H9 (cell line): ENCODE measurements at regions not wholly inside any gene's neighbourhood (a gene's known extent, or its start where the extent isn't known, plus 50 kb on each side); places are given as distances from the start of the nearest gene placed in this dataset.

Source experiments
- DNase-seq: peaks from one replicate; pipeline ENCODE4 v3.0.0-alpha.2; 2017
- H2AFZ ChIP-seq: one replicate; pipeline ENCODE4 v1.6.1; 2013; ENCODE audit warnings: mild to moderate bottlenecking, low read length, control low read depth, moderate library complexity
- H2AK5ac ChIP-seq: 2 replicates; pipeline ENCODE4 v1.6.1; 2013; ENCODE audit warnings: low read length, control low read depth, mixed read lengths; ENCODE audit not compliant: insufficient read length
- H2BK120ac ChIP-seq: one replicate; pipeline ENCODE4 v1.6.1; 2013; ENCODE audit warnings: low read depth, mild to moderate bottlenecking, low read length, control low read depth, inconsistent platforms; ENCODE audit not compliant: poor library complexity, severe bottlenecking
- H2BK12ac ChIP-seq: 2 replicates; pipeline ENCODE4 v1.6.1; 2013; ENCODE audit warnings: low read length, control low read depth, mixed read lengths, low read depth; ENCODE audit not compliant: insufficient read length
- H2BK15ac ChIP-seq: 2 replicates; pipeline ENCODE4 v1.6.1; 2013; ENCODE audit warnings: low read depth, low read length, control low read depth
- H2BK20ac ChIP-seq: one replicate; pipeline ENCODE4 v1.6.1; 2013; ENCODE audit warnings: low read depth, mild to moderate bottlenecking, low read length, control low read depth, inconsistent platforms; ENCODE audit not compliant: poor library complexity, severe bottlenecking
- H2BK5ac ChIP-seq: 2 replicates; pipeline ENCODE4 v1.6.1; 2013; ENCODE audit warnings: low read length, control low read depth, mixed read lengths; ENCODE audit not compliant: insufficient read length
- H3K14ac ChIP-seq: 2 replicates; pipeline ENCODE4 v1.6.1; 2013; ENCODE audit warnings: low read length, control low read depth; ENCODE audit not compliant: insufficient read depth
- H3K18ac ChIP-seq: 2 replicates; pipeline ENCODE4 v1.6.1; 2013; ENCODE audit warnings: low read depth, mild to moderate bottlenecking, mixed read lengths, low read length, control low read depth; ENCODE audit not compliant: insufficient read length
- H3K23ac ChIP-seq: 2 replicates; pipeline ENCODE4 v1.6.1; 2013; ENCODE audit warnings: low read length, control low read depth, mixed read lengths, low read depth; ENCODE audit not compliant: insufficient read length
- H3K23me2 ChIP-seq: 2 replicates; pipeline ENCODE4 v1.6.1; 2013; ENCODE audit warnings: low read depth, mild to moderate bottlenecking, mixed read lengths, low read length, control low read depth; ENCODE audit not compliant: insufficient read length, poor library complexity, severe bottlenecking
- H3K27ac ChIP-seq: 2 replicates; pipeline ENCODE4 v1.5.1; 2013; ENCODE audit warnings: low read length, control low read depth, mixed read lengths, low read depth; ENCODE audit not compliant: insufficient read length
- H3K27me3 ChIP-seq: 2 replicates; pipeline ENCODE4 v1.6.1; 2013; ENCODE audit warnings: low read length, control low read depth, inconsistent platforms; ENCODE audit not compliant: insufficient read depth
- H3K4ac ChIP-seq: 2 replicates; pipeline ENCODE4 v1.6.1; 2013; ENCODE audit warnings: low read depth, mild to moderate bottlenecking, control low read depth, inconsistent platforms, low read length, moderate library complexity
- H3K4me1 ChIP-seq: 2 replicates; pipeline ENCODE4 v1.6.1; 2013; ENCODE audit warnings: low read length, control low read depth, inconsistent platforms; ENCODE audit not compliant: insufficient read depth
- H3K4me2 ChIP-seq: 2 replicates; pipeline ENCODE4 v1.6.1; 2013; ENCODE audit warnings: low read length, control low read depth, mixed read lengths; ENCODE audit not compliant: insufficient read length, insufficient read depth
- H3K56ac ChIP-seq: 2 replicates; pipeline ENCODE4 v1.6.1; 2013; ENCODE audit warnings: low read depth, mild to moderate bottlenecking, mixed read lengths, low read length, control low read depth; ENCODE audit not compliant: insufficient read length
- H3K79me1 ChIP-seq: 2 replicates; pipeline ENCODE4 v1.6.1; 2013; ENCODE audit warnings: low read depth, mild to moderate bottlenecking, moderate library complexity, low read length, control low read depth, inconsistent platforms; ENCODE audit not compliant: insufficient read depth, poor library complexity, severe bottlenecking
- H3K79me2 ChIP-seq: 2 replicates; pipeline ENCODE4 v1.6.1; 2013; ENCODE audit warnings: low read length, control low read depth, inconsistent platforms; ENCODE audit not compliant: insufficient read depth
- H3K9ac ChIP-seq: 2 replicates; pipeline ENCODE4 v1.6.1; 2013; ENCODE audit warnings: low read length, control low read depth, mixed read lengths; ENCODE audit not compliant: insufficient read length; ENCODE audit errors: extremely low read depth
- H3K9me3 ChIP-seq: one replicate; pipeline ENCODE4 v1.6.1; 2013; ENCODE audit warnings: low read depth, low read length, inconsistent platforms; ENCODE audit not compliant: control insufficient read depth
- H3T11ph ChIP-seq: one replicate; pipeline ENCODE4 v1.6.1; 2013; ENCODE audit warnings: mild to moderate bottlenecking, low read length, control low read depth, inconsistent platforms
- H4K20me1 ChIP-seq: one replicate; pipeline ENCODE4 v1.6.1; 2013; ENCODE audit not compliant: control insufficient read depth, insufficient read length, insufficient read depth
- H4K5ac ChIP-seq: 2 replicates; pipeline ENCODE4 v1.6.1; 2013; ENCODE audit warnings: low read depth, mild to moderate bottlenecking, mixed read lengths, low read length, control low read depth; ENCODE audit not compliant: insufficient read length
- H4K8ac ChIP-seq: replicated peaks from 2 replicates; pipeline ENCODE4 v1.6.1; 2013; ENCODE audit warnings: low read length, control low read depth, mixed read lengths, low read depth; ENCODE audit not compliant: insufficient read length
- H4K91ac ChIP-seq: 2 replicates; pipeline ENCODE4 v1.6.1; 2013; ENCODE audit warnings: low read depth, mild to moderate bottlenecking, moderate library complexity, mixed read lengths, low read length, control low read depth; ENCODE audit not compliant: insufficient read length
- H3K27ac Mint-ChIP-seq, 3 experiments: 2 replicates in 2 of 3; 3 replicates in 1 of 3; pipeline ENCODE4 v1.8.0; 2020 to 2021; ENCODE audit warnings: mixed read lengths in 3 of 3, mild to moderate bottlenecking in 1 of 3, moderate library complexity in 1 of 3
- H3K27me3 Mint-ChIP-seq: 2 replicates; pipeline ENCODE4 v1.8.0; 2021; ENCODE audit warnings: low read depth, mild to moderate bottlenecking, moderate library complexity, mixed read lengths
- H3K36me3 Mint-ChIP-seq, 3 experiments: 2 replicates in 2 of 3; 3 replicates in 1 of 3; pipeline ENCODE4 v1.8.0; 2020 to 2021; ENCODE audit warnings: low read depth in 3 of 3, mixed read lengths in 3 of 3; ENCODE audit not compliant: insufficient read depth in 1 of 3
- H3K4me1 Mint-ChIP-seq, 2 experiments: 2 replicates each; pipeline ENCODE4 v1.8.0; 2020; ENCODE audit warnings: mixed read lengths in 2 of 2
- H3K4me3 Mint-ChIP-seq, 2 experiments: 2 replicates in 1 of 2; 3 replicates in 1 of 2; pipeline ENCODE4 v1.8.0; 2020 to 2021; ENCODE audit warnings: mild to moderate bottlenecking in 2 of 2, mixed read lengths in 2 of 2, moderate library complexity in 1 of 2
- H3K9me3 Mint-ChIP-seq, 2 experiments: 2 replicates in 1 of 2; 3 replicates in 1 of 2; pipeline ENCODE4 v1.8.0; 2020; ENCODE audit warnings: mild to moderate bottlenecking in 2 of 2, mixed read lengths in 2 of 2, moderate library complexity in 1 of 2
- CTCF ChIP-seq: fragments of 200-600 bp; sonication (generic); conservative IDR thresholded peaks from 3 replicates; pipeline ENCODE4 v1.8.0; 2021; ENCODE audit warnings: antibody characterized with exemption, mild to moderate bottlenecking
- WGBS: extraction: QIAGEN DNeasy Blood & Tissue Kit; methylation state at CpG from one replicate; pipeline ENCODE4 v1.1.7; 2013; ENCODE audit warnings: missing lambda C conversion rate, low lambda C conversion rate, mixed read lengths; ENCODE audit not compliant: insufficient read length; ENCODE audit errors: extremely low coverage; 5-methylcytosine and 5-hydroxymethylcytosine counted together

- Histone ChIP-seq H4K20me1 (no peaks in the 10 kb centered on the region), H3K56ac (no peak overlapping the region), H2BK120ac (no peak overlapping the region), H3K9me3 (no peaks in the 10 kb centered on the region), H4K5ac (no peak overlapping the region), H2BK20ac (no peak overlapping the region), H3K23ac (no peak overlapping the region), H3K18ac (no peak overlapping the region), H3K27me3 (no peaks in the 10 kb centered on the region), H3T11ph (no peak overlapping the region), H4K91ac (no peak overlapping the region), H3K4ac (no peak overlapping the region), H2BK12ac (no peak overlapping the region), H3K4me1 (peaks cover 9% of the 10 kb centered on the region; the same call in 1 of the 2 replicates), H2BK5ac (no peak overlapping the region), H3K4me2 (no peak overlapping the region), H3K79me2 (no peaks in the 10 kb centered on the region), H3K79me1 (no peaks in the 10 kb centered on the region), H2AFZ (no peak overlapping the region), H4K8ac (no peak overlapping the region), H3K14ac (no peak overlapping the region), H3K23me2 (no peaks in the 10 kb centered on the region), H3K27ac (no peak overlapping the region), H3K9ac (no peak overlapping the region), H2BK15ac (no peak overlapping the region), H2AK5ac (no peak overlapping the region)
- peaks cover 46 to 50% of the 10 kb centered on the region in 2 experiments for H3K4me1 Mint-ChIP-seq
- H3K36me3 Mint-ChIP-seq, result no peaks in the 10 kb centered on the region
- no peak overlapping the region for H3K4me3 Mint-ChIP-seq
- no CpG with 5 or more reads among the region's 3 CpGs for WGBS
- no peaks in the 10 kb centered on the region for H3K27me3 Mint-ChIP-seq
- TF ChIP-seq CTCF, result no peak
- DNase-seq, result no peak
- no peak overlapping the region for H3K27ac Mint-ChIP-seq
- H3K9me3 Mint-ChIP-seq, result no peaks in the 10 kb centered on the region
Observed at GRCh38 chr1:216820345-216820744, 97.1 kb upstream of the ESRRG start.
